HCT116 (cell line): ENCODE measurements at regions not wholly inside any gene's neighbourhood (a gene's known extent, or its start where the extent isn't known, plus 50 kb on each side); places are given as distances from the start of the nearest gene placed in this dataset.

Source experiments
- ATAC-seq: fragments of 200-7000 bp; cut with Tn5 transposase; 2 replicates; pipeline ENCODE4 v1.9.1; 2020; ENCODE audit warnings: mild to moderate bottlenecking, moderate library complexity
- BruUV-seq: library from RNA; stranded (reverse); fragments of 400-500 nt; replicated peaks from 2 replicates; lab custom pipeline; 2021; lab: Mats Ljungman, UMichigan
- CTCF ChIA-PET: fragments of 300-600 bp; sonication (Branson Sonifier 250); formaldehyde crosslinking; loops from one replicate; lab custom pipeline; 2021; ENCODE audit warnings: antibody characterized with exemption; lab: Charles Lee
- POLR2A ChIA-PET: fragments of 300-600, 350-600 bp; sonication (Branson Sonifier 250); formaldehyde crosslinking; loops from one replicate; lab custom pipeline; 2021; ENCODE audit warnings: antibody characterized with exemption; lab: Charles Lee
- RAD21 ChIA-PET, 2 experiments: fragments of 300-600 bp; sonication (Branson Sonifier 250); formaldehyde crosslinking; loops; one replicate each; lab custom pipeline; 2023; ENCODE audit warnings: low total read pairs in 2 of 2; ENCODE audit not compliant: uncharacterized antibody in 2 of 2, unreplicated experiment in 2 of 2, low non-redundant PET in 1 of 2; lab: Charles Lee
- DNase-seq: peaks from one replicate; pipeline ENCODE4 v3.0.0-alpha.2; 2010; ENCODE audit warnings: low read depth, low spot score
- H2AFZ ChIP-seq: fragments of 200-600 bp; shearing (Covaris generic), sonication (generic); 2 replicates; pipeline ENCODE4 v1.6.1; 2017; ENCODE audit warnings: low read depth, mixed run types, mixed read lengths, antibody characterized with exemption, low read length; ENCODE audit not compliant: poor library complexity, severe bottlenecking
- H3K27ac ChIP-seq: 2 replicates; pipeline ENCODE4 v1.5.1; 2012; ENCODE audit warnings: low read depth, low read length
- H3K27me3 ChIP-seq: fragments of 200-600 bp; sonication (generic); 2 replicates; pipeline ENCODE4 v1.6.1; 2016; ENCODE audit warnings: mixed run types, low read length, mixed read lengths; ENCODE audit not compliant: insufficient read depth
- H3K36me3 ChIP-seq, 2 experiments: fragments of 200-500 bp in 1 of 2; fragments of 200-600 bp in 1 of 2; sonication (Bioruptor generic) in 1 of 2; sonication (generic) in 1 of 2; 2 replicates each; pipeline versions ENCODE4 v1.5.1 to v1.6.1; 2014 to 2016; ENCODE audit warnings: low read length in 2 of 2, inconsistent platforms in 1 of 2, mixed read lengths in 1 of 2, mixed run types in 1 of 2; ENCODE audit not compliant: insufficient read depth in 2 of 2, control insufficient read depth in 1 of 2
- H3K4me1 ChIP-seq, 2 experiments: fragments of 200-600 bp in 1 of 2; sonication (generic) in 1 of 2; 2 replicates each; pipeline versions ENCODE4 v1.5.1 to v1.6.1; 2012 to 2017; ENCODE audit warnings: low read length in 2 of 2, inconsistent platforms in 1 of 2, mild to moderate bottlenecking in 1 of 2, mixed read lengths in 1 of 2, mixed run types in 1 of 2, moderate library complexity in 1 of 2; ENCODE audit not compliant: insufficient read depth in 2 of 2, control insufficient read depth in 1 of 2
- H3K4me2 ChIP-seq: fragments of 200-600 bp; sonication (generic); 2 replicates; pipeline ENCODE4 v1.6.1; 2017; ENCODE audit warnings: mixed run types, low read length, mixed read lengths
- H3K4me3 ChIP-seq, 2 experiments: fragments of 200-600 bp in 1 of 2; sonication (generic) in 1 of 2; replicated peaks in 1 of 2; 2 replicates each; pipeline ENCODE4 v1.5.1; 2011 to 2016; ENCODE audit warnings: low read length in 2 of 2, control low read depth in 1 of 2, low read depth in 1 of 2, mild to moderate bottlenecking in 1 of 2, mixed read lengths in 1 of 2, mixed run types in 1 of 2
- H3K79me2 ChIP-seq: fragments of 200-600 bp; sonication (generic); 2 replicates; pipeline ENCODE4 v1.6.1; 2017; ENCODE audit warnings: mild to moderate bottlenecking, mixed run types, low read length, moderate library complexity, mixed read lengths; ENCODE audit not compliant: insufficient read depth
- H3K9ac ChIP-seq: fragments of 200-600 bp; sonication (generic); 2 replicates; pipeline ENCODE4 v1.6.1; 2016; ENCODE audit warnings: low read length, mixed read lengths
- H3K9me2 ChIP-seq: fragments of 200-600 bp; sonication (generic), shearing (Covaris generic); 2 replicates; pipeline ENCODE4 v1.6.1; 2017; ENCODE audit warnings: mixed run types, mild to moderate bottlenecking, moderate library complexity; ENCODE audit not compliant: insufficient read depth
- H3K9me3 ChIP-seq, 2 experiments: fragments of 200-500 bp in 1 of 2; fragments of 200-600 bp in 1 of 2; sonication (Bioruptor generic) in 1 of 2; sonication (generic) in 1 of 2; 2 replicates each; pipeline ENCODE4 v1.6.1; 2014 to 2017; ENCODE audit warnings: low read length in 2 of 2, mixed read lengths in 2 of 2, inconsistent platforms in 1 of 2, low read depth in 1 of 2, mild to moderate bottlenecking in 1 of 2, mixed run types in 1 of 2, moderate library complexity in 1 of 2; ENCODE audit not compliant: control insufficient read depth in 1 of 2, insufficient read depth in 1 of 2
- H4K20me1 ChIP-seq: fragments of 200-600 bp; sonication (generic), shearing (Covaris generic); 2 replicates; pipeline ENCODE4 v1.6.1; 2017; ENCODE audit warnings: mixed run types, mild to moderate bottlenecking, moderate library complexity; ENCODE audit not compliant: insufficient read depth
- CTCF ChIP-seq, 3 experiments: fragments of 200-600 bp in 1 of 3; sonication (generic) in 1 of 3; IDR thresholded peaks in 2 of 3; conservative IDR thresholded peaks in 1 of 3; 2 replicates each; pipeline ENCODE4 v1.5.1; 2012 to 2017; ENCODE audit warnings: low read depth in 2 of 3, low read length in 2 of 3, antibody characterized with exemption in 1 of 3, borderline replicate concordance in 1 of 3, control low read depth in 1 of 3, mild to moderate bottlenecking in 1 of 3, mixed read lengths in 1 of 3, mixed run types in 1 of 3, moderate library complexity in 1 of 3; ENCODE audit not compliant: insufficient read depth in 1 of 3
- ELF1 ChIP-seq: IDR thresholded peaks from 2 replicates; pipeline ENCODE4 v1.6.1; 2012; ENCODE audit warnings: low read depth, borderline replicate concordance
- EZH2 ChIP-seq: fragments of 200-600 bp; sonication (generic); IDR thresholded peaks from 2 replicates; pipeline ENCODE4 v1.6.1; 2017; ENCODE audit warnings: antibody characterized with exemption, mixed run types
- FOSL1 ChIP-seq: IDR thresholded peaks from 2 replicates; pipeline ENCODE4 v1.6.1; 2012; ENCODE audit warnings: low read depth
- POLR2A ChIP-seq: IDR thresholded peaks from 2 replicates; pipeline ENCODE4 v1.7.0; 2011; ENCODE audit warnings: borderline replicate concordance; ENCODE audit not compliant: insufficient read depth, insufficient read length; ENCODE audit errors: extremely low read depth
- POLR2AphosphoS5 ChIP-seq: IDR thresholded peaks from 2 replicates; pipeline ENCODE4 v1.6.1; 2011; ENCODE audit warnings: mild to moderate bottlenecking, low read depth, low read length, moderate library complexity
- RAD21 ChIP-seq: IDR thresholded peaks from 2 replicates; pipeline ENCODE4 v1.6.1; 2012; ENCODE audit warnings: low read depth, mild to moderate bottlenecking
- REST ChIP-seq: IDR thresholded peaks from 2 replicates; pipeline ENCODE4 v1.6.1; 2012; ENCODE audit warnings: low read depth
- SIN3A ChIP-seq: IDR thresholded peaks from 2 replicates; pipeline ENCODE4 v1.6.1; 2012; ENCODE audit warnings: low read depth
- SP1 ChIP-seq: IDR thresholded peaks from 2 replicates; pipeline ENCODE4 v1.6.1; 2012; ENCODE audit warnings: low read depth
- SRF ChIP-seq: IDR thresholded peaks from 2 replicates; pipeline ENCODE4 v1.6.1; 2012; ENCODE audit warnings: low read depth
- TCF7L2 ChIP-seq: IDR thresholded peaks from 2 replicates; pipeline ENCODE4 v1.7.0; 2011; ENCODE audit warnings: borderline replicate concordance, inconsistent platforms; ENCODE audit not compliant: insufficient read depth, insufficient read length; ENCODE audit errors: extremely low read depth
- ZBTB33 ChIP-seq: IDR thresholded peaks from 2 replicates; pipeline ENCODE4 v1.6.1; 2011; ENCODE audit warnings: mild to moderate bottlenecking, low read length, moderate library complexity; ENCODE audit not compliant: insufficient replicate concordance; ENCODE audit errors: extremely low read depth
- ZFX ChIP-seq: fragments of 450-650 bp; IDR thresholded peaks from 2 replicates; pipeline ENCODE4 v1.6.1; 2017
- ZNF274 ChIP-seq: fragments of 200-500 bp; sonication (Bioruptor generic); IDR thresholded peaks from 2 replicates; pipeline ENCODE4 v1.6.1; 2014; ENCODE audit warnings: mild to moderate bottlenecking, low read depth, low read length, inconsistent platforms
- intact Hi-C: fragments of 100-400 bp; cut with micrococcal nuclease; formaldehyde crosslinking; loops from 2 replicates; pipeline ENCODE4 v1.10.0; 2022

- no peaks in the 10 kb centered on the region for H4K20me1 ChIP-seq
- ChIA-PET CTCF (no interaction called here), RAD21 (no interaction called here), POLR2A (no interaction called here)
- DNase-seq = no peak
- H3K4me2 ChIP-seq = no peak overlapping the region
- no peaks in the 10 kb centered on the region for H3K9me3 ChIP-seq
- H3K4me1 ChIP-seq = no peaks in the 10 kb centered on the region
- intact Hi-C loops = no loop called here
- peak overlapping the region; percentile 7 for H2AFZ ChIP-seq
- H3K79me2 ChIP-seq = no peaks in the 10 kb centered on the region
- H3K4me3 ChIP-seq = no peak overlapping the region
- H3K9ac ChIP-seq = no peak overlapping the region
- no peaks in the 10 kb centered on the region for H3K27me3 ChIP-seq
- no peak for ATAC-seq
- TF ChIP-seq EZH2 (no peak), CTCF (IDR thresholded peaks at IDR 0.05 in 2 of 3, conservative IDR thresholded peaks at IDR 0.05 in 1 of 3; ENCODE audit: borderline replicate concordance in 1 of 3, insufficient read depth in 1 of 3, low read depth in 2 of 3, low read length in 2 of 3) (no peak), FOSL1 (no peak), ZNF274 (no peak), SRF (no peak), SP1 (no peak), RAD21 (no peak)
- H3K27ac ChIP-seq = no peak overlapping the region
- no peaks in the 10 kb centered on the region for H3K9me2 ChIP-seq
- no TSS peak for BruUV-seq
- H3K36me3 ChIP-seq = no peaks in the 10 kb centered on the region
Observed at GRCh38 chr3:110378481-110378880, 693.1 kb upstream of the NECTIN3 start.

GRCh38 chr3:110381992-110382391 is 689.6 kb upstream of the NECTIN3 start:
- H3K36me3 ChIP-seq = no peaks in the 10 kb centered on the region
- H3K9me2 ChIP-seq = no peaks in the 10 kb centered on the region
- ChIA-PET CTCF (no interaction called here), RAD21 (no interaction called here), POLR2A (no interaction called here)
- no peak for TF ChIP-seq ELF1
- no peak for TF ChIP-seq SIN3A
- no peak for TF ChIP-seq REST
- TF ChIP-seq ZFX = no peak
- TF ChIP-seq POLR2A = no peak
- no peak for TF ChIP-seq POLR2AphosphoS5
- TF ChIP-seq ZBTB33 = no peak
- no peak for TF ChIP-seq TCF7L2
- no peak for TF ChIP-seq SRF
- BruUV-seq = no TSS peak
- no peaks in the 10 kb centered on the region for H3K79me2 ChIP-seq
- intact Hi-C loops = no loop called here
- peak overlapping the region; percentile 52 for H2AFZ ChIP-seq
- H4K20me1 ChIP-seq = no peaks in the 10 kb centered on the region
- ATAC-seq (no peak), DNase-seq (no peak)
- H3K9ac ChIP-seq = no peak overlapping the region
- H3K27me3 ChIP-seq = no peaks in the 10 kb centered on the region
- H3K9me3 ChIP-seq = no peaks in the 10 kb centered on the region
- no peak overlapping the region for H3K27ac ChIP-seq
- H3K4me1 ChIP-seq = no peaks in the 10 kb centered on the region
- H3K4me2 ChIP-seq = no peak overlapping the region
- no peak overlapping the region for H3K4me3 ChIP-seq
